ENCODE measurements at regions not wholly inside any gene's neighbourhood (a gene's known extent, or its start where the extent isn't known, plus 50 kb on each side); places are given as distances from the start of the nearest gene placed in this dataset.

GRCh38 chr22:47994601-47995263 lies 1232.3 kb downstream of the TBC1D22A start:
- DNase-seq (ENCODE audit: low read depth): no peak

GRCh38 chr22:47994045-47994444 lies 1231.6 kb downstream of the TBC1D22A start:
- DNase-seq (ENCODE audit: low read depth): no peak

- DNase-seq (ENCODE audit: low read depth): no peak
These were observed 1228.0 kb downstream of the TBC1D22A start for GRCh38 chr22:47990481-47990880.

- no peak for DNase-seq (ENCODE audit: low read depth)
These were observed 1225.5 kb downstream of the TBC1D22A start for GRCh38 chr22:47987885-47988515.

- DNase-seq (ENCODE audit: low read depth): no peak
These were observed 1213.8 kb downstream of the TBC1D22A start for GRCh38 chr22:47976219-47976618.

- DNase-seq (ENCODE audit: low read depth): no peak
These were observed 1205.4 kb downstream of the TBC1D22A start for GRCh38 chr22:47967831-47968230.

- DNase-seq (ENCODE audit: low read depth): no peak
These were observed 1203.9 kb downstream of the TBC1D22A start for GRCh38 chr22:47966316-47966715.

GRCh38 chr22:47965896-47966295 lies 1203.4 kb downstream of the TBC1D22A start:
- no peak for DNase-seq (ENCODE audit: low read depth)

GRCh38 chr22:47965066-47965465 lies 1202.6 kb downstream of the TBC1D22A start:
- no peak for DNase-seq (ENCODE audit: low read depth)

- no peak for DNase-seq (ENCODE audit: low read depth)
These were observed 1201.2 kb downstream of the TBC1D22A start for GRCh38 chr22:47963660-47964059.

GRCh38 chr22:47957649-47958048 lies 1195.2 kb downstream of the TBC1D22A start:
- DNase-seq (ENCODE audit: low read depth): no peak

GRCh38 chr22:47954107-47954506 lies 1191.7 kb downstream of the TBC1D22A start:
- no peak for DNase-seq (ENCODE audit: low read depth)

- DNase-seq (ENCODE audit: low read depth): no peak
These were observed 1182.5 kb downstream of the TBC1D22A start for GRCh38 chr22:47944941-47945340.

GRCh38 chr22:47943729-47944700 lies 1181.6 kb downstream of the TBC1D22A start:
- DNase-seq (ENCODE audit: low read depth): no peak

- no peak for DNase-seq (ENCODE audit: low read depth)
These were observed 1177.8 kb downstream of the TBC1D22A start for GRCh38 chr22:47940211-47940610.

- DNase-seq (ENCODE audit: low read depth): no peak
These were observed 1171.4 kb downstream of the TBC1D22A start for GRCh38 chr22:47933891-47934290.

- DNase-seq (ENCODE audit: low read depth): no peak
These were observed 1170.8 kb downstream of the TBC1D22A start for GRCh38 chr22:47933226-47933625.

GRCh38 chr22:47929646-47930185 lies 1167.3 kb downstream of the TBC1D22A start:
- no peak for DNase-seq (ENCODE audit: low read depth)

GRCh38 chr22:47929073-47929472 lies 1166.6 kb downstream of the TBC1D22A start:
- no peak for DNase-seq (ENCODE audit: low read depth)

- no peak for DNase-seq (ENCODE audit: low read depth)
These were observed 1166.2 kb downstream of the TBC1D22A start for GRCh38 chr22:47928631-47929030.

- DNase-seq (ENCODE audit: low read depth): no peak
These were observed 1165.3 kb downstream of the TBC1D22A start for GRCh38 chr22:47927648-47928210.

GRCh38 chr22:47923011-47923427 lies 1160.6 kb downstream of the TBC1D22A start:
- no peak for DNase-seq (ENCODE audit: low read depth)
